Tibial artery (tissue), 4 donors: ENCODE measurements at regions not wholly inside any gene's neighbourhood (a gene's known extent, or its start where the extent isn't known, plus 50 kb on each side); places are given as distances from the start of the nearest gene placed in this dataset.

Experiments used
- DNase-seq, 2 donors: peaks; one replicate each; pipeline ENCODE4 v3.0.0-alpha.2; 2019
- H3K27ac ChIP-seq, 2 donors: fragments of 200-600 bp; sonication (generic) in 1 of 2; 1 replicate in 1 of 2; 2 replicates in 1 of 2; pipeline ENCODE4 v1.5.1; 2018 to 2019; ENCODE audit warnings: mild to moderate bottlenecking in 1 of 2
- H3K27me3 ChIP-seq, 2 donors: fragments of 200-600 bp; sonication (generic) in 1 of 2; one replicate each; pipeline versions ENCODE4 v1.5.1 to v1.6.0; 2016 to 2019
- H3K36me3 ChIP-seq, 3 donors: fragments of 200-600 bp; sonication (generic) in 2 of 3; one replicate each; pipeline ENCODE4 v1.5.1; 2016 to 2019; ENCODE audit warnings: mild to moderate bottlenecking in 2 of 3
- H3K4me1 ChIP-seq, 4 donors: fragments of 200-600 bp; sonication (generic) in 2 of 4; 1 replicate in 3 of 4; 2 replicates in 1 of 4; pipeline ENCODE4 v1.5.1; 2016 to 2019
- H3K4me3 ChIP-seq, 2 donors: fragments of 200-600 bp; sonication (generic) in 1 of 2; 1 replicate in 1 of 2; 2 replicates in 1 of 2; pipeline ENCODE4 v1.5.1; 2018 to 2019; ENCODE audit warnings: mild to moderate bottlenecking in 2 of 2
- H3K9me3 ChIP-seq, 3 donors: fragments of 200-600 bp; sonication (generic) in 1 of 3; one replicate each; pipeline ENCODE4 v1.5.1; 2016 to 2019
- CTCF ChIP-seq, 2 experiments: fragments of 200-600 bp in 1 of 2; fragments of 450-650 bp in 1 of 2; IDR thresholded peaks; one replicate each; pipeline ENCODE4 v1.5.1; 2017 to 2019; ENCODE audit warnings: antibody characterized with exemption in 2 of 2, mild to moderate bottlenecking in 1 of 2, moderate library complexity in 1 of 2
- intact Hi-C: fragments of 100-400 bp; cut with DNase I; formaldehyde crosslinking; loops from one replicate; pipeline ENCODE4 v1.15.0; 2023; ENCODE audit warnings: low total_unique reads

- no peak for DNase-seq
- Histone ChIP-seq H3K4me3 (no peak overlapping the region), H3K27me3 (no peaks in the 10 kb centered on the region), H3K4me1 (peaks cover 0 to 13% (median 9%) of the 10 kb centered on the region in 4 donors), H3K27ac (peak overlapping the region; percentile 39 to 57), H3K9me3 (no peaks in the 10 kb centered on the region), H3K36me3 (no peaks in the 10 kb centered on the region)
- no peak for TF ChIP-seq CTCF (IDR thresholded peaks at IDR 0.05)
- intact Hi-C loops, result no loop called here
Measured at GRCh38 chr18:59041819-59042815, 97.6 kb upstream of the SEC11C start.

- Histone ChIP-seq H3K4me3 (no peak overlapping the region), H3K36me3 (no peaks in the 10 kb centered on the region), H3K27ac (peak overlapping the region; percentile 30 to 47), H3K9me3 (no peaks in the 10 kb centered on the region), H3K4me1 (peaks cover 0 to 17% (median 10%) of the 10 kb centered on the region in 4 donors), H3K27me3 (no peaks in the 10 kb centered on the region)
- TF ChIP-seq CTCF (IDR thresholded peaks at IDR 0.05), result no peak
- intact Hi-C loops, result no loop called here
- DNase-seq, result no peak
Measured at GRCh38 chr18:59044855-59045254, 94.8 kb upstream of the SEC11C start.

GRCh38 chr18:59047321-59048047 lies 92.2 kb upstream of the SEC11C start:
- intact Hi-C loops, result no loop called here
- Histone ChIP-seq H3K4me1 (peaks cover 0 to 27% (median 16%) of the 10 kb centered on the region in 4 donors), H3K27ac (peak overlapping the region in 1 of 2 donors; percentile 7), H3K27me3 (no peaks in the 10 kb centered on the region), H3K36me3 (no peaks in the 10 kb centered on the region), H3K4me3 (no peak overlapping the region), H3K9me3 (no peaks in the 10 kb centered on the region)
- TF ChIP-seq CTCF (IDR thresholded peaks at IDR 0.05), result no peak
- DNase-seq, result no peak

GRCh38 chr18:59048048-59048363 lies 91.7 kb upstream of the SEC11C start:
- Histone ChIP-seq H3K27me3 (no peaks in the 10 kb centered on the region), H3K36me3 (no peaks in the 10 kb centered on the region), H3K4me1 (peaks cover 0 to 32% (median 21%) of the 10 kb centered on the region in 4 donors), H3K4me3 (no peak overlapping the region), H3K9me3 (no peaks in the 10 kb centered on the region), H3K27ac (peak overlapping the region in 1 of 2 donors; percentile 7)
- TF ChIP-seq CTCF (IDR thresholded peaks at IDR 0.05), result no peak
- intact Hi-C loops, result no loop called here
- no peak for DNase-seq

- intact Hi-C loops, result no loop called here
- TF ChIP-seq CTCF (IDR thresholded peaks at IDR 0.05), result no peak
- Histone ChIP-seq H3K27ac (peak overlapping the region in 1 of 2 donors; percentile 7), H3K4me3 (no peak overlapping the region), H3K9me3 (no peaks in the 10 kb centered on the region), H3K27me3 (no peaks in the 10 kb centered on the region), H3K36me3 (no peaks in the 10 kb centered on the region), H3K4me1 (peaks cover 0 to 36% (median 25%) of the 10 kb centered on the region in 4 donors)
- DNase-seq, result no peak
Measured at GRCh38 chr18:59048378-59048777, 91.3 kb upstream of the SEC11C start.
